GM18868 (cell line): ENCODE measurements at regions not wholly inside any gene's neighbourhood (a gene's known extent, or its start where the extent isn't known, plus 50 kb on each side); places are given as distances from the start of the nearest gene placed in this dataset.
"Not testable (repeated sequence)": the region's sequence is repeated elsewhere in the genome, so short reads cannot be mapped to it uniquely, and the experiment has no call there.

ENCODE experiments used
- ATAC-seq: cut with Tn5 transposase; IDR thresholded peaks from one replicate; pipeline ENCODE4 v1.9.1; 2021; ENCODE audit warnings: mild to moderate bottlenecking, moderate library complexity; ENCODE audit not compliant: unreplicated experiment

DNA sequence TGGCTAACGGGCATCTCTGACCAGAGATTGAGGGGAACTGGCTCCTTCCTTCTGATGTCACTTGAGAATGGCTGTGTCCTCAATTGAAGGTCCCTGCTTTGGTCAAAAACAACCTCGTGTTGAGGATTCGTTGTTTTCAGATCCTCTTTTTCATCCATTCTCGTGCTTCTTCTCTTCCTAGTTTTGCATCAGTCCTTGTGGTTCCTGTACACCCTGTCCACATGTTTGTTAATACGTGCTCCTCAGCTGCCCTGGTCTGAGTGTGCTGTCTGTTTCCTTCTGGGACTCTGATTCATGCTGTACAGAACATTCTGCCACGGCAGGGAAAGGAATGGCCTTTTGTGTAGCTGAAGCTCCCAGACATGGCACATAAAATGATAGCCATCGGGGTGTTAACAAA lies 863.2 kb upstream of the GOT2 start:
- ATAC-seq = no peak

DNA sequence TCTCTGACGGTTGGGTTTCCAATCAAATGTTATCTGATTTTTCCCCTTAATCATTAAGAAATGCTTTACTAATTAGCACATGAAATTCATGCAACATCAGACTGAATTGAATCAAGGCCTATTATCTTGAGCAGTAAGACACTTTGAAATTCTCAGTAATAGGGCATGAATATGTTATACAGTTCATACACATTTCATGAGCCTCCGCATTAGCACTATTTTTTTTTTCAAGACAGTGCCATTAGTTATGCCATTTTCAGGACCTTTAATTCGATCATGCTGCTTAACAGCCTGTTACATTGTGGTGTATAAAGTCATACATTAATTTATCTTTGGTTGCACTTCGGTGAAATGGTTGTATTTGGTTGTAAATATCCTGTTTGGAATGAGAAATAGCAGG lies 862.6 kb upstream of the GOT2 start:
- no peak for ATAC-seq

DNA sequence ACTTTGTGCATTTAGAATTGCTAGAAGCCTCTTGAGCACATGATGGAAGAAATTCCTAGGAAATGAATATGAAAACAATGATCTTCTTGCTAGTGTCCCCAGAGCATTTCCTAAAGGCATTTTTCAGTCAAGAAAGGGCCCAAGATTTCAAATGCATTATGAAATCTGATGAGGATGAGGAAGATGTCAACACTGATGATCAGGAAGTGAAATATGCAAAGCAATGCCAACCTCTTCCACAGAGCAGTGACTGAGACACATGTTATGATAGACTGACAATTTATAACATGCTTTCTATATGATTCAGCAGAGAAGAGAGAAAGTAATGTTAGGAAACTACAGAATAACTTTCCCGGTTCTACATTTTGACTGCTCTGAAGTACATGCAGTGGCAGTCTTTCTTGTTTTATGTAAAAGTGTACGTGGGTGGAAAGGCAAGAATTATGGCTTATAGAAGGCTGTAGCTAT lies 859.1 kb upstream of the GOT2 start:
- ATAC-seq = no peak

DNA sequence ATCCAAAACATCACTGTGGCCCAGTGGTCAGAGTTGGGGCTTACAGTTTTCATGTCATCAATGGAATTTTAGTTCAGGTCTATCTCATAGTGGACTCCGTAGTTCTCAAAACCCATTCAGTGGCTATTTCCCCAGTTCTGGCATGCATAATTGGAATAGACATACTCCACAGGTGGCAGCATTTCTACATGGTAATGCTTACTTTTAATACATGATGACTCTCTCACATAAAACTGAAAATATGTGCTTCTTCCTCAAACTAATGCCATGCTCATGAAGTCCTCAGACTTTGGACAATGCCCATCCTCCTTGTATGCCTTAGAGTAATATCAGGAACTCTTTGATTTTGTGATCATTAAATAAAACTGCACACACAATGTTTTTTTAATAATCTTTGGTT lies 857.4 kb upstream of the GOT2 start:
- no peak for ATAC-seq

DNA sequence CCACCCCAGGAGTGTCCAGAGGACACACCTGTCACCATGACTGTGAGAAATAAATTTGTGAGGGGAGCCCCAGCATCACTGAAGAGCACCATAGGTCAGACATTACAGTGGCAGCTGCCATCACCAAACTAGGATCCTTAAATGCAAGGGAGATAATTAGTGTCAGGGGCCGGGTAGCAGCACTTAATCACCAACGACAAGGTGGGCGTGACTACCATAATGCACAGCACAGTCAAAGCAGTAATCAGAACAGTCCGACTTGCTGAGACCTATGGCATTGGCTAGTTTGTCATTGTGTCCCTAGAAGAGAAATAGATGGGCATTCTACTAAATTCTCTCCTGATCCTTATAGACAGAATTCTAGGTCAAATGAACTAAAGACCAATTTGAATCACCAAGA lies 856.7 kb upstream of the GOT2 start:
- no peak for ATAC-seq

DNA sequence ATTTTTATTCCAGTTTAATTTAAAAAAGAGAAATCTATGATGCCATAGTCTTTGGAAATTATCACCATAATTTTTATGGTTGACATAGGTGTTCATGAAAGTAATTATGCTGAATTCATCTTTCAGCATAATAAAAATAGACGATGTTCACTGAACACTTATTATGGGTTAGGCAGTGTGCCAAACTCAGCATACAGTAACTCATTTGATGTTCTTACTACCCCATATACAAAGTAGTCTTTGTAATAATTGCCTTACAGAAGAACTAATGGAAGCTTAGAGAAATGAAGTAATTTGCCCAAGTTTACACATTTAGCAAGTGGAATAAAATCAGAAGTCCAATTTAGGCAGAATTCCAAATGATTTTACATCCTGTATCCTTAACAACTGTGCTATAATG lies 852.2 kb upstream of the GOT2 start:
- ATAC-seq = no peak

DNA sequence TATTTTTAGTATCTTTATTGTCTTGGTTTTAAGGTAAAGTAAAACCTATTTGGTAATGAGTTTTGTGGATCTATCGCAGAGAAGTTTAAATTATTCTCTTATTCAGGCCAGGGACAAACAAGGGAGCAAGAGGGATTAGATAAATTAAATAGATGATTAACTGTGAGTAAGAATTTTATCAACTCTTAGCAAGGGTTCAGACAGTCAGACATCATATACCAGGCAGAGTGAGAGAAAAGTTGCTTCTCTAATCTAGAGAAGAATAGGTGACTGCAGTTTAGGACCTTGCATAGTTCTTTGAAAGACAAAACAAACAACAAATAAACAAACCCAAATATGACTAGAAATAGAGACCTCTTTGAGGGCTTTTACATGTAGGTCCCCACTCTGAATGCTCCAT lies 840.2 kb upstream of the GOT2 start:
- no peak for ATAC-seq

DNA sequence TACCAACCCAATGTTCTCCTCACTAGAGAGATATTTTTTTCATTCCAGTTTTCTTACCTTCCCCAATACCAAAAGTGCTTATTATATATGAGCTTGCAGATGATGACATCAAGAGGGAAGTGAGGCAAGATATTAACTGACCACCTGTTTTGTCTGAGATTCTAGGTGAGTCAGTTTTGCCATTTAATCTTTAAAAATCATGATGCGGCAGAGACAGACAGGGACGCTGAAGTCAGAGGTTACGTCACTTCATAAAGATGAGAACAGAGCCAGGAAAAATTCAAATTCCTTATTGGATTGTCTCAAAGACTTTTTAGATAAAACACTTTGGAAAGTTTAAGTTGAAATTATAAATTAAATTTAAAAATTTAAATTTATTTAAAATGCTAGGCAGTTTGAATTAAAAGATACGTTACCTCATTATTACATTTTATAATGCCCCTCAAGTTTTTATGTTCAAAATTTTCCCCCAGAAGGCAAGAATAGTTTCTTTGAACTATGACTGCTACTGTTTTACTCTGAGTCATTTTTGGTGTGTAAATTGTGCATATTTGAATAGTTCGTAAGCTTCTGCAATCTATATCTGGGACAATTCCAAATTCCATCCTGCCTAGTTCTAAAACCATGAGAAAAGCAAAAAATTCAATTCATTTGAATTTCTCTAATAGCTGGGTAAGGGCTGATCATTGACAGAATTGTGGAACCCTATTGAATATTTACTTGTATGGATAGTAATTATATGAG lies 839.6 kb upstream of the GOT2 start:
- no peak for ATAC-seq

DNA sequence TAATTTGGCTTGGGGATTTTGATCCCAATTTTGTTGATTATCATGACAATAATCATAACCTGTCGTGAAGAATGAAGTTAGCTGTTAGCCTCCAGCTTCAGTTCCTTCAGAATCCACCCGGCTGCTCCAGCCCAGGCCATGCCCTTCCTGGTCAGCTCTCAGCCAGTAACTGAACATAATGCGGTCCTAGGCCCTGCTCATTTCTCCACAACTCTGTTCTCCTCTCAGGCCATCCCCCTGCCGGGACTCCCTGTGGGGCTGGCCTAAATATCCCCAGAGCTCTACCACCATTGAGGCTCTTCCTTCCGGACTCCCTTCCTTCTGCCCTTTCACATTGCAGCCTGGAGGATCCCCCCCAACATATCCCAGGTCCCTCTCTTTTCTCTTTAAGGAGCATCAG lies 833.4 kb upstream of the GOT2 start:
- ATAC-seq = no peak

DNA sequence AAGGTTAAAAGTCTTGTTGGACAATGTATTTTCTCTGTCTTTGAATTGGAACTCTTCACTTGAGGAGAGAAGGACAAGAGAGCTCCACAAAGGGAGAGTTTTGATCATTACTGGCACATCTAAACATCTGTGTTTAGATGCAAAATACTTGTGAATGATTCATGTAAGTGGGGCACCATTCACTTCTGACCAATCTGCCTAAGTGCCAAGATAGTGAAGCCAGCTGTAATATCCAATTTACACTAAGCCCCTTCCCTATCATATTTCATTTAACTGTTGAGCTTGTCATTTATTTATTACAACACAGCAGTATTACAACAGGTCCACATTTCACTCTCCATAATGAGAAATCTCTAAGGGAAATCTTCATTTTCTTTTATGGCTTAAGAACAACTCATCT lies 832.3 kb upstream of the GOT2 start:
- ATAC-seq = no peak

DNA sequence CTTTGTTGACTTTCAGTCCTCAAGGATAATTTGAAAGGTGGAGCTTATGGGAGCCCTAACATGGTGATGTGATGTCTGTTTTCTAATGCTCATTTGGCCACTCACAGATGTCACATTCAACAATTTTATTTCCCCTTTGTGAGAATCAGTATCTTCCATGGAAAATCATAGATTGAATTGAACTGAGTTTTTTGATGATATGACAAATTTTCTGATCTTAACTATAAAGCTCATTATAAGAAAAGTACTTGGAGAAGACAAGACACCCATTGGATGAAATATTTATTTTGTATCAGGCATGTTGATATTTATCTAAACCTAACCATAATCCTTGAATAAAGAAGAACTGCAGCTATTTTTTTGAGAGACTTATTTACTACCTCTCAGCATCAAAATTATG lies 824.6 kb upstream of the GOT2 start:
- no peak for ATAC-seq

DNA sequence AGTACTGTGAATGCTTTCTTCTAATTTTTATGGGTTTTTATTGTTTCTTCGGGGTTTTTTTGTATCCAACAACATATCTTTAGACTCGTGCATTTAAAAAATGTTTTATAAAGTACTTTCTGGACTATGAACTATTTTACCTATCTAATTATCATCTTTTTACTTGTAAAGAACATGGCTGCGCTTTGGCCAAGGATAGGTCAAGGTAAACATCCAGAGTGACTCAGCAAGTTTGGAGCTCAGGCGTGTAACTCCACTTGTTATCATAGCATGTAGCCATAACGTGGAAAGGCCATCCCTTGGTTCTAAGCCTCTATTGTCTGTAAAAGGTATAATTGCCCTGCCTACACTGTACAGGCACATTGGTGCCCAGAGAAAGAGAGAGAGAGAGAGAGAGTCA lies 818.0 kb upstream of the GOT2 start:
- no peak for ATAC-seq

DNA sequence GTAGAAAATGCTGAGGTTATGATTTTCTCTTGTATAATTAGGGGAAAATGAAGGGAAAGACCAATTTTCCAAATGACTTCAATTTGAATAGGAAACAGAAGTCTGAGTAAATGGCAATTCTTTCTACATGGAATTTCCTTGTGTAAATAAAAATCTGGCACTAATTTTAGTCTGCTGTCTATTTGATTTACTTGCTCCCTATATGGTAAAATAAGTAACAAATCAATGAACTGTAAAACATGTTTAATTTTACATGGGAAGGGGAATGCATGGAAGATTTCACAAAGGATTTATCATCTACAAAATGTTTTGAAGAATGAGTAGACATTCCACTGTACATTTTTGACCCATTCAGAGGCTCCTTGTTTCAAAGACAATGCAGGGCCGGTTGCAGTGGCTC lies 811.6 kb upstream of the GOT2 start:
- ATAC-seq = no peak

DNA sequence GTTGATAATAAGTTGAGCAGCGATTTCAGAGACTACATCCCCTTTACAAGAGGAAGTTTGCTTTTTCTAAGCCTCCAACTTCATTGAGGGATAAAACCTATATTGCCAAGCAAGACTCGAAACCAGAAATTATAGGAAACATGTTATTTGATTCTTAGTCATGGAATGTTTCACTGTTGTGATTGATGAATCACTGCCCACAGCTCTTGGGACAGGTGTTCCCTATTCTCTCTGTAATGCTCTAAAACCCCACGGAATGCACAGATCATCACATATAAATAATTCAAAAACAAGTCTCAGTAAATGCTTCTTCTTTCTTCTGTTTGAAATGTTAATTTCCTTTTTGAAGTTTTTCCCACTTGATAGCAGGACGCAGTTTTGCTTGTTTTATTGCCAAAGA lies 809.5 kb upstream of the GOT2 start:
- ATAC-seq = no peak

DNA sequence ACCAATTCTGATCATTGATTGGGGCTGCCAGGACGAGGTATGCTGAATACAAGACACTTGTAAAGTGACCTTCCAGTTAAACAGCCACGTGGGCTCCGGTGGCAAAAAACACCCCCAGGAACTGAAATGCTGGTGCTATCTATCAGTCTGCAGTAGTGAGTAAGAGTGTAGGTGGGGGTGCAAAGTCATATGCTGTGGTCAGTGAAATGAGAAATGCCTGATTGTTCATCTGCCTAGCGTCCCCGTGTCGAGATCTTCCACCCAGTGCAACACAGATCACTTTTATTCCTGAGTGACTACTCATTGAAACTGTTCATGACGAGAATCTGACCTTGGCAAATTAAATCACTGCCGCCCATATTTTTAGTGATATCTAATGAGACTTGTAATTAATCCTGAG lies 806.5 kb upstream of the GOT2 start:
- no peak for ATAC-seq

DNA sequence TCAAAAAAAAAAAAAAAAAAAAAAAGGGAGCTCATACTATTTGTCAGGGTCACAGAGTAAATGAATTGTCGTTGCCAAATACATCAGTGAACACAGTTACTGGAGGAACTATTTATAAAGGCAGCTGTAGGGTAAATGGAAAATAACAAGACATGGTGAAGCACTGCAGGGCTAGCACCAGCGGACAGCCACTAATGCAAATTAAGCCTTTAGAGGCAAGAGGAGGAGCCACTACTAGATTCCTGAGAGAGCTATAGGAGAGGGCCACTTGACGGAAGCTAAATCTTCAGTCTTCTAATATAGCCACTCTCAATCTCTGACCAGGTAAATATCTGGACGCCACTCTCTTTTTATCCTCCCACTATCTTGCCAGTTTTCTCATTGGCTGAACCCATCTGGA lies 801.2 kb upstream of the GOT2 start:
- no peak for ATAC-seq

DNA sequence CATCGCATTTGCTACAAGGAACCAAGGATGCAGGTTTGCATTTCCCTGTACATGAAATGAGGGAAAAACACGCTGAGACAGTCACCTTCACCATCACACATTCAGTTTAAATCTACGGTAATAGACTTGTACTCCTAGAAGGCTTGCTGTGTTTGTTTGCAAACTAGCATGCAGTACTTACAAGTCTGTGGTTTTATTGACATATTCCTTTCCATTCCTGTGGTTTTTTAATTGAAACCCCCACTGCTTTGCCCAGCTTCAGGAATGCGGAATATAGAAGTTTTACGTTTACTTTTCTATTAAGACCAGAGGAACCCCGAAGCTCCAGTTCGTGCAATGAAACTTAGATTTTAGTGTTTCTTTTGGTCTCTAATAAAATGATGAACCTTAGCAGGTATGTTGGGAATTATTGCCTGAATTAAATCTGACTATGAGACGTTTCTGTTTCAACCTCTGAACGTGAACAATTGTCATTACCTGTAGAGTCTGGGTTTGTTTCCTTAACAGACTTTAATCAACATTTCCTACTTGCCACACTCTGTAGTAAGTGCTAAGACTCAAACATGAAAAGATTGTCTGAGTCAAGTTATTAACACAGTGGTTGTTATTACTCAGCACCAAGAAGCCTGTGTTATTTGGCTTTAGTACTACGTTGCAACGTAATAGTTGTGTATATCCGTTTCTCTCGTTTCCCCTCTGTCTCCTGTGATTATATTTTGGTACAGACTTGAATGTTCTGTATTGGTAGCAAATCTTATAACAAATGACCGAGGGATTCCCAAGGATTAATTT lies 793.3 kb upstream of the GOT2 start:
- ATAC-seq = no peak

DNA sequence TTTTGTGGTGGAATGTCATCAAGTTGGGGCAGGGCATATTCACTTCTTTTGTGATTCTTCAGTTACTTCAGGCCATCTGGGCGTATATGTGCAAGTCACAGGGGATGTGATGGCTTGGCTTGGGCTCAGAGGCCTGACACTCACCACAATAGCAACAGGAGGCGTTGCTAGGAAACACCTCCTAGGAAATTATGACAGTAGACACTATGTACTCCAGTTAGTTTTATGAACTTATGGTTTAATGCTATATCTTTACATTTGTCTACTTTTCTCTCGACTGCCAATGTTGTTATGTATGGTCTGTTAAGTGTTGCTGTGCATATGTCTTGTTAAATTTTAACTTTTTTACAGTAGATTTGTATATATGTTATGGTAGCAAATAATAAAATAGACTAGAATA lies 788.7 kb upstream of the GOT2 start:
- no peak for ATAC-seq

DNA sequence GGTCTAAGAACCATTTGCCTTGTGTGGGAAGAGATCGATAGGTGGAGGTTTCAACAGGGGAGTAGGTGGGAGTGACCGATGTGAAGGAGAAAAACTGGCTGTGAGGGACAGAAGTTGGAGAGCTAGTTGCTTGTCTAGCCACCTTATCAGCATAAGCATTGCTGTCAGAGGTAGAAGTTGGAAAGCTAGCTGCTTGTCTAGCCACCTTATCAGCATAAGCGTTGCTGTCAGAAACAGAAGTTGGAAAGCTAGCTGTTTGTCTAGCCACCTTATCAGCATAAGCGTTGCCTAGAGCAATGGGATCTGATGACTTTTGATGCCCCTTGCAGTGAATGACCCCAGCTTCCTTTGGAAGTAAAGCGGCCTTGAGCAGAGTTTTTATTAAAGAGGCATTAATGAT lies 784.6 kb upstream of the GOT2 start:
- ATAC-seq = not testable (repeated sequence)

DNA sequence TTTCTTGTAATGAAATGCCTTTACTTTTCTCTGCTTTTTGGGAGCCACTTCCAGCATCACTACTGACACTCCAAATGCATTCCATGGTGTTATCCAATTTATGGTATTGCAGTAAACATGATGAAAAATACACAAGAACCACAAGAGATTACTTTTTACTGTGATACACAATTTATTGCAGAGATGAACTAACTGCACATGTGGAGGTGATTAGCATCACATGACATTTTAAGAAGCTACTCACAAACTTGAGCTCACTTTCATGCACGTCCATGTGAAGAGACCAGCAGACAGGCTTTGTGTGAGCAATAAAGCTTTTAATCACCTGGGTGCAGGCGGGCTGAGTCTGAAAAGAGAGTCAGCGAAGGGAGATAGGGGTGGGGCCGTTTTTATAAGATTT lies 780.5 kb upstream of the GOT2 start:
- ATAC-seq = no peak

DNA sequence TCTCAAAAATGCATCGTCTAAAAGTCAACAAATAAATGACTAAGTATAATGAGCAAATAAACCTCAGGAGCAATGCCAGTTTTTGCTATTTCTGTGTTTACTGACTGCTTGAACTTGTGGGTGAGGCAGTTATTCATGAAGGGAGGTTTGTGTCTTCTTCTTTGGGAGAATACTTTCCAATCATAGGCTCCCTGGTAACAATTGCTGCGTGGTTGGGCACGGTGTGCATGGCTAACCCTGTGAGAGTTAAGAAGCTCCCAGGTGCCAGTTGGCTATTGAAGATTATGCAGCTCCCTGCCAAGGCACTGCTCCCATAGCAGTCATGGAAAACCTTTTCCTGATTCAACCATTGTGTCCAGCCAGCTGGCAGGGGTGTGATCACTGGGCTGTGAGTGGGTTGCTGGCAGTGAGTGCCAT lies 775.9 kb upstream of the GOT2 start:
- ATAC-seq = no peak

DNA sequence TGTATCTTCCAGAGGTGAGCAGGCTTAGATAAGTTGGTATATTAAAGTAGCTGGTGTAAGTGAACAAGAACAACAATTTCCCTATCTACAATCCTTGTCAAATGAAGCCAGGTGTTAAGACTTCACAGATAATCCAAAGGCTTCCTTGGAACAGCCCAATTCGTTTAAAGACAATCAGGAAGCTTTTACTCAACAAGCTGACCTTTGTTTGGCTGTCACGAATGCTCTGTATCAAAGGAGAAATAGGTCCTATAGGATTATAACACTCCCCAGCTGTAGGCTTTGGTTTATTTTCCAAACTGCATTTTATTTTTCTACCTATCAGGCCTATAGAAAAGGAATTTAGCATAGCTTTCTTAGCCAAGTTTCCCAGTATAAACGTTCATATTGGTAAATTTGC lies 766.5 kb upstream of the GOT2 start:
- no peak for ATAC-seq

DNA sequence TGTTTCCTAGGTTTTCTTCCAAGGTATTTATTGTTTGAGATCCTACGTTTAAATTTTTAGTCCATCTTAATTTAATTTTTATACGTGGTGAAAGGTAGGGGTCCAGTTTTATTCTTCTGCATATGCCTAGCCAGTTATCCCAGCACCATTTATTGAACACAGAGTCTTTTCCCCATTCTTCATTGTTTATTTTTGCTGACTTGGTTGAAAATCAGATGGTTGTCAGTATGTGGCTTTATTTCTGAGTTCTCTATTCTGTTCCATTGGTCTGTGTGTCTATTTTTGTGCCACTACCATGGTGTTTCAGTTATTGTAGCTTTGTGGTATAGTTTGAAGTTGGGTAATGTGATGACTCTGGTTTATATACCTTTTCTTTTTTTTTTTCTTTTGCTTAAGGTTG lies 753.0 kb upstream of the GOT2 start:
- ATAC-seq = no peak
